ENCODE measurements at regions not wholly inside any gene's neighbourhood (a gene's known extent, or its start where the extent isn't known, plus 50 kb on each side); places are given as distances from the start of the nearest gene placed in this dataset.

- TF ChIP-seq POLR2A (IDR thresholded peaks at IDR 0.05; ENCODE audit: low read depth, low read length) (no peak), SPI1 (IDR thresholded peaks at IDR 0.05; ENCODE audit: low read depth, low read length) (no peak), TAF1 (IDR thresholded peaks at IDR 0.05; ENCODE audit: low read depth, low read length) (no peak), POLR2AphosphoS5 (IDR thresholded peaks at IDR 0.05; ENCODE audit: low read depth, low read length) (no peak)
Observed at GRCh38 chr16:50957056-50957455, 194.0 kb downstream of the SALL1 start.
